ENCODE measurements at regions not wholly inside any gene's neighbourhood (a gene's known extent, or its start where the extent isn't known, plus 50 kb on each side); places are given as distances from the start of the nearest gene placed in this dataset.

DNA sequence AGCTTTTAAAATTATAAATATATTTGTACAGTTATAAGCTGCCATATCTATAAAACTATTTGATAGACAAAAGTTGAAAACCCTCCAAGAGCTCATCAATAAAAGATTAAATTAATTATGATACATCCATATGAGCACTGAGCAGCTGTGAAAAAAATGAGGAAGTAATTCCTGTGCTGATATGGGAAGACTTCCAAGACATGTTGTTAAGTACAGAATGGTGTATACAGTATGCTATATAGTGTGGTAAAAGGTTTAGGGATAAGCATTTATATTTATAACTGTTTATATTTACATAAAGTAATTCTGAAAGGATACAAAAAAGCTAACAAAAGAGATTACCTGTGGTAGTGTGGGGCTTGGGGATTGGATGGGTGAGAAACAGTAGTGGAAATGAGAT, 92.8 kb upstream of the BMP2K start:
- intact Hi-C loops (cut with DNase I) = no loop called here

DNA sequence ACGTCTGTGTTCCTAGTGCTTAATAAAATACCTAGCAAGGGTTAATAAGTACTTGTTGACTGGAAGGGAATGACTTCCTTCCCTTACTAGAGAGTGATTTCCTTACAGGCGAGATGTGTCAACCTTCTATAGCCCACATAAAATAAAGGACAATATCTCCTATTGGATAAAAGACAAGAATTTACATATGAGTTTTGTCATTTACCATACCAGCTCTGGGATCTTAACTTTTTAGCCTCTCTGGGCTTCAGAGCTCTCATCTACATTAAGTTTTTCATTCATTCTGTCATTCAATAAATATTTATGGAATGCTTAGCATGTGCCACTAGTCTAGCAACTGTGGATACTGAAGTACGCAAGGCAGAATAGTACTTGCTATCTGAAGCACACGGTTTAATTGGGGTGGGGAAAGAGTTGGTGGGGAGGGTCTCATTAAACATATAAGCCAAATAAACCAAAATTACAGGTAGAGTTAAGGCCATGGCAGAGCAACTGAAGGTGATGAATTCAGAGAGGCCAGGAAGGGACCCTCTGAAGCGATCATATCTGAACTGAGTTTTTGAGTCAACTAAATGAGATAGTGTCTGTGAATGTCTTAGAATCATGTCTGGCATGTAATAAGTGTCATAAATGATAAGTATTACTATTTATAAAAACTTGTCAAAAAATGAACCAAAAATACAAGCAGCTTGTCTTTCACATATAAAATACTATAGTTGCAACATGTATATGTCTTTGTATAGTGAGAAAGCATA, 91.6 kb upstream of the BMP2K start:
- no peak for TF ChIP-seq EP300 (IDR thresholded peaks at IDR 0.05)
- TF ChIP-seq, protein P1, sequence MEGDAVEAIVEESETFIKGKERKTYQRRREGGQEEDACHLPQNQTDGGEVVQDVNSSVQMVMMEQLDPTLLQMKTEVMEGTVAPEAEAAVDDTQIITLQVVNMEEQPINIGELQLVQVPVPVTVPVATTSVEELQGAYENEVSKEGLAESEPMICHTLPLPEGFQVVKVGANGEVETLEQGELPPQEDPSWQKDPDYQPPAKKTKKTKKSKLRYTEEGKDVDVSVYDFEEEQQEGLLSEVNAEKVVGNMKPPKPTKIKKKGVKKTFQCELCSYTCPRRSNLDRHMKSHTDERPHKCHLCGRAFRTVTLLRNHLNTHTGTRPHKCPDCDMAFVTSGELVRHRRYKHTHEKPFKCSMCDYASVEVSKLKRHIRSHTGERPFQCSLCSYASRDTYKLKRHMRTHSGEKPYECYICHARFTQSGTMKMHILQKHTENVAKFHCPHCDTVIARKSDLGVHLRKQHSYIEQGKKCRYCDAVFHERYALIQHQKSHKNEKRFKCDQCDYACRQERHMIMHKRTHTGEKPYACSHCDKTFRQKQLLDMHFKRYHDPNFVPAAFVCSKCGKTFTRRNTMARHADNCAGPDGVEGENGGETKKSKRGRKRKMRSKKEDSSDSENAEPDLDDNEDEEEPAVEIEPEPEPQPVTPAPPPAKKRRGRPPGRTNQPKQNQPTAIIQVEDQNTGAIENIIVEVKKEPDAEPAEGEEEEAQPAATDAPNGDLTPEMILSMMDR (IDR thresholded peaks at IDR 0.05) = no peak
- TF ChIP-seq POLR2A (IDR thresholded peaks at IDR 0.05) = no peak
- TF ChIP-seq POLR2AphosphoS5 (IDR thresholded peaks at IDR 0.05) = no peak
- Histone ChIP-seq H3K27me3 (no peaks in the 10 kb centered on the region), H3K36me3 (no peaks in the 10 kb centered on the region), H3K27ac (no peak overlapping the region), H3K4me1 (peaks cover 0 to 8% (median 3%) of the 10 kb centered on the region in 4 donors), H3K4me3 (no peak overlapping the region), H3K9me3 (no peaks in the 10 kb centered on the region)
- no peak for DNase-seq
- intact Hi-C loops (cut with DNase I) = no loop called here
- WGBS, 2 donors = 74% methylated on average over 5 of the region's 5 CpGs

More for the DNA sequence above, 92.8 kb upstream of the BMP2K start:
- H3K27me3 ChIP-seq = no peaks in the 10 kb centered on the region
- no peak for TF ChIP-seq POLR2AphosphoS5 (IDR thresholded peaks at IDR 0.05)
- TF ChIP-seq, protein P1 (IDR thresholded peaks at IDR 0.05) = no peak
- TF ChIP-seq POLR2A (IDR thresholded peaks at IDR 0.05) = no peak
- TF ChIP-seq EP300 (IDR thresholded peaks at IDR 0.05) = no peak
- H3K27ac ChIP-seq = no peak overlapping the region
- peaks cover 0 to 8% (median 3%) of the 10 kb centered on the region in 4 donors for H3K4me1 ChIP-seq
- no peak for DNase-seq
- no peak overlapping the region for H3K4me3 ChIP-seq
- no peaks in the 10 kb centered on the region for H3K36me3 ChIP-seq
- H3K9me3 ChIP-seq = no peaks in the 10 kb centered on the region

DNA sequence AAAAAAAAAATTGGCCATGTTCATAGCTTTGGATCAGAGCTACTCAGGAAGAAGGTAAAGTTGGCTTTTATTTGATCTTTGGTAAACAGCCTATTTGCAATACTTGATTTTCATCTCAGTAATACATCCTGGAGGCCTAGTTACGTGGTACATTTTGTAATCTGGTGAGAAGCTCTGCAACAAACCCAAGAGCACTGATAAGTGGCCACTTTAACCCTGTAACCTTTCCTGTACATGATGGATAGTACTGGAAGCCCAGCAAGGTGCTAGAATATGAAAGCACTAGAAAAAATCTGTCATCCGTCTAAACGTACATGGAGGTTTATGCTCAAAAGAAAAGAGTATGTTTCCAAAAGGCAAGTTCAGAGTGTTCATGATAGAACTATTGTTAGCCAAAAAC, 88.3 kb upstream of the BMP2K start:
- Histone ChIP-seq H3K36me3 (no peaks in the 10 kb centered on the region), H3K9me3 (no peaks in the 10 kb centered on the region), H3K4me3 (no peak overlapping the region), H3K27ac (no peak overlapping the region), H3K4me1 (peaks cover 0 to 8% (median 3%) of the 10 kb centered on the region in 4 donors), H3K27me3 (no peaks in the 10 kb centered on the region)
- DNase-seq = no peak
- 90 to 94% methylated on average over 3 of the region's 3 CpGs for WGBS, 2 donors
- TF ChIP-seq, protein P1 (IDR thresholded peaks at IDR 0.05) = no peak
- no peak for TF ChIP-seq POLR2A (IDR thresholded peaks at IDR 0.05)
- no peak for TF ChIP-seq EP300 (IDR thresholded peaks at IDR 0.05)
- TF ChIP-seq POLR2AphosphoS5 (IDR thresholded peaks at IDR 0.05) = no peak
- intact Hi-C loops (cut with DNase I) = no loop called here

DNA sequence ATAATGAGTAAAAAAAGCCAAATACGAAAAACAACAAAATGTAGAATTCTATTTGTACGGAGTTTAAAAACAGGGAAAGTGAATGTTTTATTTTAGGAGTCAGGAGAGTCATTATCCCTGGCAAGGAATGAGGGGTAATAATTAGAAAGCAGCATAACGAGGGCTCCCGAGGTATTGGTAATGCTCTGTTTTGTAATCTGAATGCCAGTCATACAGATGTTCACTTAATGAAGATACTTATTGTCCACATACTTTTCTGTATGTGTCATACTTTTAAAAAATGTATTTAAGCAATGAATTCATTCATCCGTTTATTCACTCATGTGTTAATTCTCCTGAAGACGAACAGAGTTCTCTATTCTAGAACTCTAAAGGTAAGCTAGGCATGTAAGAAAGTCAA, 87.8 kb upstream of the BMP2K start:
- 88 to 94% methylated on average over 6 of the region's 6 CpGs for WGBS, 2 donors
- TF ChIP-seq EP300 (IDR thresholded peaks at IDR 0.05) = no peak
- TF ChIP-seq POLR2AphosphoS5 (IDR thresholded peaks at IDR 0.05) = no peak
- TF ChIP-seq, protein P1 (IDR thresholded peaks at IDR 0.05) = no peak
- no peak for TF ChIP-seq POLR2A (IDR thresholded peaks at IDR 0.05)
- H3K4me1 ChIP-seq = peaks cover 0 to 8% (median 3%) of the 10 kb centered on the region in 4 donors

DNA sequence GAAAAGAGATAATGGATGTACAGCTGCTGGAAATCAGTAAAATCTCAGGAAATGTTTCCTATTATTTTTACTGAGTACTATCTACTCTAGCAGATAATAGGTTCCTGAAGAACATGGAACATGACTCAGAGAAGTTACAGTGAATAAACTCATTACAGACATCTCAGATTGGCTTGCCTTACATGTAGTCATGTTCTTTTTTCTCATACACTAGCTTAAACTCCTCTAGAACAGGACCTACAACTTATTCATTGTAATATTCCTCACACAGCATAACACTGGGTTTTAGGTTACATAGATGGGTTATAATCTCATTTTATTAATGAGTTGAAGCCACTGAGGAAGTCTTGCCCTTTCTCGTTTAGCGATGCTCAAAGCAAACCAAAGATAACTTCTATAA, 86.9 kb upstream of the BMP2K start:
- Histone ChIP-seq H3K36me3 (no peaks in the 10 kb centered on the region), H3K9me3 (no peaks in the 10 kb centered on the region), H3K27me3 (no peaks in the 10 kb centered on the region), H3K4me1 (peaks cover 0 to 4% (median 2%) of the 10 kb centered on the region in 4 donors), H3K27ac (no peak overlapping the region), H3K4me3 (no peak overlapping the region)
- intact Hi-C loops (cut with DNase I) = no loop called here
- no peak for DNase-seq
- TF ChIP-seq POLR2AphosphoS5 (IDR thresholded peaks at IDR 0.05) (no peak), POLR2A (IDR thresholded peaks at IDR 0.05) (no peak), EP300 (IDR thresholded peaks at IDR 0.05) (no peak)
- TF ChIP-seq, protein P1 (IDR thresholded peaks at IDR 0.05) = no peak
- WGBS, 2 donors = 95 to 98% methylated on average over 2 of the region's 2 CpGs

More for the DNA sequence above, 87.8 kb upstream of the BMP2K start:
- no peak overlapping the region for H3K4me3 ChIP-seq
- no peaks in the 10 kb centered on the region for H3K36me3 ChIP-seq
- H3K27me3 ChIP-seq = no peaks in the 10 kb centered on the region
- H3K9me3 ChIP-seq = no peaks in the 10 kb centered on the region
- no peak overlapping the region for H3K27ac ChIP-seq
- intact Hi-C loops (cut with DNase I) = no loop called here
- DNase-seq = no peak

All from sigmoid colon (tissue), 6 donors.